ENCODE measurements at regions not wholly inside any gene's neighbourhood (a gene's known extent, or its start where the extent isn't known, plus 50 kb on each side); places are given as distances from the start of the nearest gene placed in this dataset.

GRCh38 chr4:18242919-18243693 lies 221.6 kb upstream of the LCORL start:
- TF ChIP-seq CTCF (IDR thresholded peaks at IDR 0.05; ENCODE audit: low read depth, low read length, poor library complexity, severe bottlenecking) (no peak), EZH2phosphoT487 (IDR thresholded peaks at IDR 0.05; ENCODE audit: borderline replicate concordance, low read length) (no peak)

Measured in DOHH2 (cell line).